Chondrocyte (in vitro differentiated cells): ENCODE measurements at regions not wholly inside any gene's neighbourhood (a gene's known extent, or its start where the extent isn't known, plus 50 kb on each side); places are given as distances from the start of the nearest gene placed in this dataset.

Experiments
- DNase-seq: peaks from one replicate; pipeline ENCODE4 v3.0.0; 2021; ENCODE audit warnings: mixed read lengths, low spot score
- H3K27ac Mint-ChIP-seq: one replicate; pipeline ENCODE4 v1.8.0; 2021; ENCODE audit warnings: mild to moderate bottlenecking, moderate library complexity, mixed read lengths; ENCODE audit not compliant: unreplicated experiment
- H3K27me3 Mint-ChIP-seq: 2 replicates; pipeline ENCODE4 v1.8.0; 2021; ENCODE audit warnings: low read depth, mixed read lengths
- H3K36me3 Mint-ChIP-seq: 2 replicates; pipeline ENCODE4 v1.8.0; 2021; ENCODE audit warnings: low read depth, mixed read lengths
- H3K4me1 Mint-ChIP-seq: 2 replicates; pipeline ENCODE4 v1.8.0; 2021; ENCODE audit warnings: low read depth, mild to moderate bottlenecking, mixed read lengths
- H3K4me3 Mint-ChIP-seq: one replicate; pipeline ENCODE4 v1.8.0; 2021; ENCODE audit warnings: mild to moderate bottlenecking, moderate library complexity, mixed read lengths; ENCODE audit not compliant: unreplicated experiment
- H3K9me3 Mint-ChIP-seq: 2 replicates; pipeline ENCODE4 v1.8.0; 2021; ENCODE audit warnings: low read depth, mixed read lengths
- TF ChIP-seq, protein P1 (sequence below): fragments of 200-600 bp; sonication (generic); IDR thresholded peaks from 2 replicates; pipeline ENCODE4 v1.5.0; 2021; ENCODE audit warnings: antibody characterized with exemption, mild to moderate bottlenecking, moderate library complexity

DNA sequence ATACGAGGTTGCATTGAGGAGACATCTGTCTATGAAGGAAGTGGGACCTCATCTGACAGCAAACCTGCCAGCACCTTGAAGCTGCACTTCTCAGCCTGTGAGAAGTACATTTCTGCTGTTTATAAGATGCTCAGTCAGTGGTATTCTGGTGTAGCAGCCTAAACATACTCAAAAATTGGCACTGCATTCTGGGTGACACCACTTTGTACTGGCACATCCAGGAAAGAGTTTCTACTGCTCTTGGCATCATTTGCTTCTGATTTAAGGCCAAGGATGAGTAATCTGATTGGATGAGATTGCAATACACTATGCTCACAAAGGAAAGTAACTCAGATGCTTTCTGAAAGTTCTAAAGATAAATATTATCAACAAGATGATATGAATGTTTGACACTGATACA lies 275.4 kb upstream of the TFAP2D start:
- H3K27ac Mint-ChIP-seq: no peak overlapping the region

DNA sequence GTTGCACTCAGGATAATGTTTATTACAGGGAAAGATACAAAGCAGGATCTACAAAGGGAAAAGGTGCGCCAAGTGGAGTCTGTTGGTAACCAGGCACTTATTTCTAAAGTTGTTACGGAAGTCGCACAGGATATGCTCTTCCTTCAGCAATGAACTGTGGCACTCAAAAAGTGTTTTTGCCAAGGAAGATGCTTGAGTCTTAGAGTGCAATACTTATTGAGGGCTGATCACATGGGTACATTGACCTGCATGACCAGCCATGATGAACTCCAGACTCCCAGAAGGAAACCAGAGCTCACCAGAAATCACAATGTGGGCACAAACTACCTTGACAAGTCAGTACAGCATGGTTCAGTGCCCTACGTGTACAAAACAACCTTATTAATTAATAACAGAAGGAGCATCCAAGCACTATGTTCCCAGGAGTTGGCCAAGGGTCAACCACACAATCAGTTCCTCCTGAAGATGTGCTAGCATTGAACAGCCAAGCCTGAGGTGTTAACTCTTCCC lies 270.7 kb upstream of the TFAP2D start:
- TF ChIP-seq, protein P1, sequence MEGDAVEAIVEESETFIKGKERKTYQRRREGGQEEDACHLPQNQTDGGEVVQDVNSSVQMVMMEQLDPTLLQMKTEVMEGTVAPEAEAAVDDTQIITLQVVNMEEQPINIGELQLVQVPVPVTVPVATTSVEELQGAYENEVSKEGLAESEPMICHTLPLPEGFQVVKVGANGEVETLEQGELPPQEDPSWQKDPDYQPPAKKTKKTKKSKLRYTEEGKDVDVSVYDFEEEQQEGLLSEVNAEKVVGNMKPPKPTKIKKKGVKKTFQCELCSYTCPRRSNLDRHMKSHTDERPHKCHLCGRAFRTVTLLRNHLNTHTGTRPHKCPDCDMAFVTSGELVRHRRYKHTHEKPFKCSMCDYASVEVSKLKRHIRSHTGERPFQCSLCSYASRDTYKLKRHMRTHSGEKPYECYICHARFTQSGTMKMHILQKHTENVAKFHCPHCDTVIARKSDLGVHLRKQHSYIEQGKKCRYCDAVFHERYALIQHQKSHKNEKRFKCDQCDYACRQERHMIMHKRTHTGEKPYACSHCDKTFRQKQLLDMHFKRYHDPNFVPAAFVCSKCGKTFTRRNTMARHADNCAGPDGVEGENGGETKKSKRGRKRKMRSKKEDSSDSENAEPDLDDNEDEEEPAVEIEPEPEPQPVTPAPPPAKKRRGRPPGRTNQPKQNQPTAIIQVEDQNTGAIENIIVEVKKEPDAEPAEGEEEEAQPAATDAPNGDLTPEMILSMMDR: no peak
- H3K36me3 Mint-ChIP-seq: no peaks in the 10 kb centered on the region
- H3K9me3 Mint-ChIP-seq: no peaks in the 10 kb centered on the region
- no peak overlapping the region for H3K27ac Mint-ChIP-seq
- H3K4me1 Mint-ChIP-seq: no peaks in the 10 kb centered on the region
- DNase-seq: no peak
- H3K27me3 Mint-ChIP-seq: peaks cover 11% of the 10 kb centered on the region
- no peak overlapping the region for H3K4me3 Mint-ChIP-seq

More for the DNA sequence above, 275.4 kb upstream of the TFAP2D start:
- TF ChIP-seq, protein P1: no peak
- no peak overlapping the region for H3K4me3 Mint-ChIP-seq
- DNase-seq: no peak
- no peaks in the 10 kb centered on the region for H3K36me3 Mint-ChIP-seq
- H3K27me3 Mint-ChIP-seq: peaks cover 7% of the 10 kb centered on the region
- H3K4me1 Mint-ChIP-seq: no peaks in the 10 kb centered on the region
- no peaks in the 10 kb centered on the region for H3K9me3 Mint-ChIP-seq

DNA sequence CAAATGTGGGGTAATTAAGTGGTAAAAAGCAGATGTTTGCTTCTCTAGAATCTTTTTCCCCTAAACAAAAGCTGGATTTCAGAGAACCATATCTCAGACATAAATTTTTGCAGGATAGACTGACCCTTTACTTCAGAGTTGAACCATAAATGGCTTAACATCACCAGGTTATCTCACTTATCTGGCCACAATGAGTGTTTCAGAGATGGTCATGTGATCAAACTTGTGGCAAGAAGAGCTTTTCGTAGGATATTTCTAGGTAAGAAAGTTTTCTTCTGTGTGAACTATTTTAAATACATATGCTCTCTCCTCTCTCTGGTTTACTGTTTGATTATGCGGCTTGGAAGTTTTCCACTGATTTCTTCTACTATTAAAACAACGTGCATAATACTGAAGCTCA lies 270.2 kb upstream of the TFAP2D start:
- no peak overlapping the region for H3K27ac Mint-ChIP-seq
- H3K4me1 Mint-ChIP-seq: no peaks in the 10 kb centered on the region
- DNase-seq: no peak

DNA sequence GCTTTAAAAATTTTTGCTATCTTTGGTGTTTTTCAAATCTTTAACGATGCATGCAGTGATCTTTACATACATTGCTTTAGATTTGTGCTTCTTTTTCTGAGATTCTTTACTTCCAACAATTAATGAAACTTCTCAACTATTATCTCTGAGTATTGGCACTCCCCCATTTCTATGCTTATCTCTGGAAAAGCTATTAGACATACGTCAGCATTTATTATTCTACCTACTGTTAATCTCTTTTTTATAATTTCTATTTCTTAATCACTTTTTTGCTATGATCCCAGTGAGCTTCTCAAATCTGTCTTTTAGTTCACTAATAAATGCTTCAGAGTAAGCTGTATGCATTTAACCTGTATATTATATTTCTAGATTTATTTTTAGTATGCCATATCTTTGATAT lies 264.2 kb upstream of the TFAP2D start:
- peaks cover 13% of the 10 kb centered on the region for H3K27me3 Mint-ChIP-seq
- H3K27ac Mint-ChIP-seq: no peak overlapping the region
- H3K4me3 Mint-ChIP-seq: no peak overlapping the region
- no peaks in the 10 kb centered on the region for H3K9me3 Mint-ChIP-seq
- no peak for DNase-seq
- no peaks in the 10 kb centered on the region for H3K36me3 Mint-ChIP-seq
- no peaks in the 10 kb centered on the region for H3K4me1 Mint-ChIP-seq
- TF ChIP-seq, protein P1: no peak

More for the DNA sequence above, 270.2 kb upstream of the TFAP2D start:
- Mint-ChIP-seq H3K9me3 (no peaks in the 10 kb centered on the region), H3K4me3 (no peak overlapping the region), H3K36me3 (no peaks in the 10 kb centered on the region), H3K27me3 (peaks cover 11% of the 10 kb centered on the region)
- TF ChIP-seq, protein P1: no peak

DNA sequence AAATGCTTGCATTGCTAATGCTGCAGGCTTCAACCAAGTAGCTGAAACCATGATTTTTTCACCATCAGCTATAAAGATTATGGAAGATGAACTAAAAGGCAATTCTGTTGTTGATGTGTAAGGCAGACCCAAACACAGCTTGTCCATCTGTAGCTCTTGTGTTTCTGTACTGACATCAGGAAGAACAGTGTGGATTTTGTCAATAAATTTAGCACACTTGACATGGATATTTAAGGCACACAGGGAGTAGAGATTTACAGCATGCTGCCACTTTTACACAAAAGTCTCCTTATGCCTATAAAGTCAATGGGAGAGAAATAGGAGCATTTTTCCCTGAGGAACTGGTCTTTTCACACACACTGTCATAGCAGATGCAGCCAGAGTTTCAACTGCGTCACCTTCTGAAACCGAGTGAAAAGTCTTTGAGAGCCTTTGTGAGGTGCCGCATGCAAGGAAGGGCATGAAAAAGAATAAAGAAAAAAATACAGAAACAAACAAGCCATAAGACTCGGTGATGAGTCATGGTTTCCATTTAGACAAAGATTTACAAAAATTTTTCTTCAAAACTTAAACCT lies 261.4 kb upstream of the TFAP2D start:
- DNase-seq: no peak
- Mint-ChIP-seq H3K27me3 (peaks cover 8% of the 10 kb centered on the region), H3K4me1 (no peaks in the 10 kb centered on the region), H3K4me3 (no peak overlapping the region), H3K27ac (no peak overlapping the region), H3K36me3 (no peaks in the 10 kb centered on the region), H3K9me3 (no peaks in the 10 kb centered on the region)
- TF ChIP-seq, protein P1: no peak
